Neural cell (in vitro differentiated cells): ENCODE measurements at regions not wholly inside any gene's neighbourhood (a gene's known extent, or its start where the extent isn't known, plus 50 kb on each side); places are given as distances from the start of the nearest gene placed in this dataset.

ENCODE experiments used
- H2AFZ ChIP-seq: fragments of 200-600, 300-800 bp; sonication (generic), shearing (Covaris generic); 2 replicates; pipeline ENCODE4 v1.6.0; 2014; ENCODE audit warnings: low read depth, mild to moderate bottlenecking, antibody characterized with exemption, low read length, moderate library complexity
- H3F3A ChIP-seq: fragments of 200-600 bp; shearing (Covaris generic); 2 replicates; pipeline ENCODE4 v1.6.1; 2016; ENCODE audit warnings: mild to moderate bottlenecking, moderate library complexity, mixed read lengths, antibody characterized with exemption, low read length; ENCODE audit not compliant: insufficient read depth, poor library complexity, severe bottlenecking
- H3K27ac ChIP-seq: fragments of 200-600, 300-800 bp; sonication (generic), shearing (Covaris generic); 2 replicates; pipeline ENCODE4 v1.5.1; 2014; ENCODE audit warnings: mild to moderate bottlenecking, low read length, moderate library complexity
- H3K27me3 ChIP-seq: fragments of 300-800, 200-600 bp; sonication (generic), shearing (Covaris generic); 2 replicates; pipeline ENCODE4 v1.6.0; 2014; ENCODE audit warnings: mild to moderate bottlenecking, low read depth, low read length, moderate library complexity; ENCODE audit not compliant: insufficient read depth
- H3K36me3 ChIP-seq: fragments of 300-800, 200-600 bp; sonication (generic), shearing (Covaris generic); 2 replicates; pipeline ENCODE4 v1.5.1; 2014; ENCODE audit warnings: mild to moderate bottlenecking, antibody characterized with exemption, low read length, moderate library complexity; ENCODE audit not compliant: insufficient read depth
- H3K4me2 ChIP-seq: fragments of 300-800, 200-600 bp; sonication (generic), shearing (Covaris generic); 2 replicates; pipeline ENCODE4 v1.6.0; 2014; ENCODE audit warnings: mild to moderate bottlenecking, low read length
- H3K4me3 ChIP-seq: fragments of 300-800, 200-600 bp; sonication (generic), shearing (Covaris generic); 2 replicates; pipeline ENCODE4 v1.5.1; 2014; ENCODE audit warnings: mild to moderate bottlenecking, low read length, moderate library complexity
- H3K79me2 ChIP-seq: fragments of 200-600 bp; shearing (Covaris generic); replicated peaks from 2 replicates; pipeline ENCODE4 v1.6.0; 2014; ENCODE audit warnings: mild to moderate bottlenecking, low read length, moderate library complexity; ENCODE audit not compliant: insufficient read depth
- H3K9ac ChIP-seq: fragments of 300-800, 200-600 bp; sonication (generic), shearing (Covaris generic); 2 replicates; pipeline ENCODE4 v1.6.1; 2016; ENCODE audit warnings: mild to moderate bottlenecking, low read length, mixed read lengths
- H3K9me2 ChIP-seq: fragments of 200-600 bp; shearing (Covaris generic); 2 replicates; pipeline ENCODE4 v1.6.1; 2016; ENCODE audit warnings: mild to moderate bottlenecking, low read length, mixed read lengths; ENCODE audit not compliant: insufficient read depth
- H3K9me3 ChIP-seq: fragments of 200-600, 300-800 bp; sonication (generic), shearing (Covaris generic); 2 replicates; pipeline ENCODE4 v1.6.1; 2016; ENCODE audit warnings: mild to moderate bottlenecking, mixed run types, low read length, moderate library complexity, mixed read lengths
- H4K20me1 ChIP-seq: fragments of 200-600 bp; shearing (Covaris generic); 2 replicates; pipeline ENCODE4 v1.6.1; 2016; ENCODE audit warnings: mild to moderate bottlenecking, mixed run types; ENCODE audit not compliant: insufficient read depth
- CTCF ChIP-seq: fragments of 450-650 bp; IDR thresholded peaks from 2 replicates; pipeline ENCODE4 v1.5.1; 2014; ENCODE audit warnings: antibody characterized with exemption, mild to moderate bottlenecking, moderate library complexity; ENCODE audit not compliant: poor library complexity, severe bottlenecking
- EP300 ChIP-seq: fragments of 450-650 bp; conservative IDR thresholded peaks from 2 replicates; pipeline ENCODE4 v1.6.1; 2014; ENCODE audit warnings: antibody characterized with exemption, mild to moderate bottlenecking, moderate library complexity; ENCODE audit not compliant: poor library complexity, severe bottlenecking
- EZH2 ChIP-seq: fragments of 200-600, 300-800 bp; shearing (Covaris generic), sonication (generic); IDR thresholded peaks from 2 replicates; pipeline ENCODE4 v1.6.1; 2014; ENCODE audit warnings: antibody characterized with exemption, low read length, borderline replicate concordance, mild to moderate bottlenecking; ENCODE audit not compliant: insufficient read depth, poor library complexity, severe bottlenecking
- MXI1 ChIP-seq: fragments of 450-650 bp; conservative IDR thresholded peaks from 2 replicates; pipeline ENCODE4 v1.6.1; 2014; ENCODE audit warnings: antibody characterized with exemption, mild to moderate bottlenecking; ENCODE audit not compliant: poor library complexity, severe bottlenecking
- POLR2AphosphoS5 ChIP-seq: IDR thresholded peaks from 2 replicates; pipeline ENCODE4 v1.6.1; 2012
- RAD21 ChIP-seq: fragments of 450-650 bp; conservative IDR thresholded peaks from 2 replicates; pipeline ENCODE4 v1.6.1; 2014; ENCODE audit warnings: antibody characterized with exemption, mild to moderate bottlenecking, moderate library complexity
- REST ChIP-seq: IDR thresholded peaks from 2 replicates; pipeline ENCODE4 v1.6.1; 2012; ENCODE audit warnings: borderline replicate concordance
- SMC3 ChIP-seq: fragments of 450-650 bp; conservative IDR thresholded peaks from 2 replicates; pipeline ENCODE4 v1.6.1; 2014; ENCODE audit warnings: antibody characterized with exemption, mild to moderate bottlenecking, moderate library complexity; ENCODE audit not compliant: poor library complexity
- TAF1 ChIP-seq: IDR thresholded peaks from 2 replicates; pipeline ENCODE4 v1.6.1; 2012; ENCODE audit warnings: low read depth

GRCh38 chr1:58288624-58289142 is 257.8 kb downstream of the OMA1 start:
- no peak for TF ChIP-seq TAF1
- TF ChIP-seq EP300: no peak
- TF ChIP-seq SMC3: no peak
- TF ChIP-seq MXI1: no peak
- no peak for TF ChIP-seq CTCF
- TF ChIP-seq REST: no peak
- TF ChIP-seq RAD21: no peak
- TF ChIP-seq EZH2: no peak
- TF ChIP-seq POLR2AphosphoS5: no peak
- H3K27ac ChIP-seq: no peak overlapping the region
- H3K79me2 ChIP-seq: no peaks in the 10 kb centered on the region
- H3K9me2 ChIP-seq: no peaks in the 10 kb centered on the region
- H3K27me3 ChIP-seq: no peaks in the 10 kb centered on the region
- H2AFZ ChIP-seq: no peak overlapping the region
- no peaks in the 10 kb centered on the region for H4K20me1 ChIP-seq
- H3K9ac ChIP-seq: no peak overlapping the region
- H3K4me2 ChIP-seq: no peak overlapping the region
- no peak overlapping the region for H3K4me3 ChIP-seq
- H3F3A ChIP-seq: no peaks in the 10 kb centered on the region
- H3K36me3 ChIP-seq: no peaks in the 10 kb centered on the region
- H3K9me3 ChIP-seq: no peaks in the 10 kb centered on the region

- Histone ChIP-seq H3K79me2 (no peaks in the 10 kb centered on the region), H3K9me3 (no peaks in the 10 kb centered on the region), H3K27me3 (no peaks in the 10 kb centered on the region), H3K9me2 (no peaks in the 10 kb centered on the region), H2AFZ (no peak overlapping the region), H4K20me1 (no peaks in the 10 kb centered on the region), H3K9ac (no peak overlapping the region), H3K4me3 (no peak overlapping the region), H3K27ac (no peak overlapping the region), H3F3A (no peaks in the 10 kb centered on the region), H3K4me2 (no peak overlapping the region), H3K36me3 (no peaks in the 10 kb centered on the region)
- TF ChIP-seq RAD21 (no peak), MXI1 (no peak), EZH2 (no peak), REST (no peak), SMC3 (no peak), EP300 (no peak), CTCF (no peak), TAF1 (no peak), POLR2AphosphoS5 (no peak)
These were observed 258.5 kb downstream of the OMA1 start for GRCh38 chr1:58287894-58288623.
